ENCODE measurements at regions not wholly inside any gene's neighbourhood (a gene's known extent, or its start where the extent isn't known, plus 50 kb on each side); places are given as distances from the start of the nearest gene placed in this dataset.
"Not testable (repeated sequence)": the region's sequence is repeated elsewhere in the genome, so short reads cannot be mapped to it uniquely, and the experiment has no call there.

GRCh38 chr1:206351276-206352052, 118.8 kb upstream of the IKBKE start:
- not testable (repeated sequence) for H3K4me3 ChIP-seq (ENCODE audit: low read depth, low read length); DNase-seq (ENCODE audit: low read depth)

GRCh38 chr1:206356310-206356709, 114.0 kb upstream of the IKBKE start:
- peak; percentile 1 for DNase-seq (ENCODE audit: low read depth)

GRCh38 chr1:206357962-206358361, 112.3 kb upstream of the IKBKE start:
- not testable (repeated sequence) for DNase-seq (ENCODE audit: low read depth); H3K4me3 ChIP-seq (ENCODE audit: low read depth, low read length)

More at GRCh38 chr1:206356310-206356709, 114.0 kb upstream of the IKBKE start:
- H3K4me3 ChIP-seq (ENCODE audit: low read depth, low read length), result not testable (repeated sequence)

- DNase-seq (ENCODE audit: low read depth); H3K4me3 ChIP-seq (ENCODE audit: low read depth, low read length): not testable (repeated sequence)
Observed at GRCh38 chr1:206358771-206359170, 111.5 kb upstream of the IKBKE start.

- not testable (repeated sequence) for DNase-seq (ENCODE audit: low read depth)
Observed at GRCh38 chr1:206359377-206359776, 110.9 kb upstream of the IKBKE start.

GRCh38 chr1:206361978-206362543, 108.2 kb upstream of the IKBKE start:
- not testable (repeated sequence) for H3K4me3 ChIP-seq (ENCODE audit: low read depth, low read length); DNase-seq (ENCODE audit: low read depth)

More at GRCh38 chr1:206359377-206359776, 110.9 kb upstream of the IKBKE start:
- not testable (repeated sequence) for H3K4me3 ChIP-seq (ENCODE audit: low read depth, low read length)

- not testable (repeated sequence) for H3K4me3 ChIP-seq (ENCODE audit: low read depth, low read length); DNase-seq (ENCODE audit: low read depth)
Observed at GRCh38 chr1:206362994-206363393, 107.3 kb upstream of the IKBKE start.

GRCh38 chr1:206365271-206365670, 105.0 kb upstream of the IKBKE start:
- peak; percentile 41 for DNase-seq (ENCODE audit: low read depth)
- H3K4me3 ChIP-seq (ENCODE audit: low read depth, low read length), result not testable (repeated sequence)

- not testable (repeated sequence) for H3K4me3 ChIP-seq (ENCODE audit: low read depth, low read length); DNase-seq (ENCODE audit: low read depth)
Observed at GRCh38 chr1:206366131-206366530, 104.1 kb upstream of the IKBKE start.

- DNase-seq (ENCODE audit: low read depth); H3K4me3 ChIP-seq (ENCODE audit: low read depth, low read length): not testable (repeated sequence)
Observed at GRCh38 chr1:206366772-206367171, 103.5 kb upstream of the IKBKE start.

- DNase-seq (ENCODE audit: low read depth); H3K4me3 ChIP-seq (ENCODE audit: low read depth, low read length): not testable (repeated sequence)
Observed at GRCh38 chr1:206367955-206368622, 102.2 kb upstream of the IKBKE start.

- H3K4me3 ChIP-seq (ENCODE audit: low read depth, low read length); DNase-seq (ENCODE audit: low read depth): not testable (repeated sequence)
Observed at GRCh38 chr1:206374725-206375124, 95.6 kb upstream of the IKBKE start.

- not testable (repeated sequence) for DNase-seq (ENCODE audit: low read depth); H3K4me3 ChIP-seq (ENCODE audit: low read depth, low read length)
Observed at GRCh38 chr1:206375552-206375951, 94.7 kb upstream of the IKBKE start.

GRCh38 chr1:206378506-206378905, 91.8 kb upstream of the IKBKE start:
- DNase-seq (ENCODE audit: low read depth); H3K4me3 ChIP-seq (ENCODE audit: low read depth, low read length): not testable (repeated sequence)

- not testable (repeated sequence) for DNase-seq (ENCODE audit: low read depth); H3K4me3 ChIP-seq (ENCODE audit: low read depth, low read length)
Observed at GRCh38 chr1:206379245-206379644, 91.0 kb upstream of the IKBKE start.

- peak; percentile 81 for DNase-seq (ENCODE audit: low read depth)
Observed at GRCh38 chr1:206380163-206380790, 90.0 kb upstream of the IKBKE start.

GRCh38 chr1:206380791-206381610, 89.3 kb upstream of the IKBKE start:
- not testable (repeated sequence) for H3K4me3 ChIP-seq (ENCODE audit: low read depth, low read length)
- peak; percentile 43 for DNase-seq (ENCODE audit: low read depth)

More at GRCh38 chr1:206380163-206380790, 90.0 kb upstream of the IKBKE start:
- not testable (repeated sequence) for H3K4me3 ChIP-seq (ENCODE audit: low read depth, low read length)

- peak; percentile 54 for DNase-seq (ENCODE audit: low read depth)
Observed at GRCh38 chr1:206384029-206384807, 86.1 kb upstream of the IKBKE start.

More at GRCh38 chr1:206384029-206384807, 86.1 kb upstream of the IKBKE start:
- H3K4me3 ChIP-seq (ENCODE audit: low read depth, low read length), result not testable (repeated sequence)

Data from NB4 (cell line).